HFFc6 (cell line): ENCODE measurements at regions not wholly inside any gene's neighbourhood (a gene's known extent, or its start where the extent isn't known, plus 50 kb on each side); places are given as distances from the start of the nearest gene placed in this dataset.
A peak's percentile ranks its signal among the peaks of the same experiment; 100 is the strongest.

Source experiments
- DNase-seq: peaks from one replicate; pipeline ENCODE4 v3.0.0-alpha.2; 2018
- H3K27ac Mint-ChIP-seq: 2 replicates; pipeline ENCODE4 v1.8.0; 2020; ENCODE audit warnings: mild to moderate bottlenecking, mixed read lengths
- H3K27me3 Mint-ChIP-seq: 2 replicates; pipeline ENCODE4 v1.8.0; 2021; ENCODE audit warnings: mild to moderate bottlenecking, moderate library complexity, mixed read lengths; ENCODE audit not compliant: insufficient read depth
- H3K36me3 Mint-ChIP-seq: 2 replicates; pipeline ENCODE4 v1.8.0; 2021; ENCODE audit warnings: low read depth, mixed read lengths
- H3K4me1 Mint-ChIP-seq: 2 replicates; pipeline ENCODE4 v1.8.0; 2020; ENCODE audit warnings: low read depth, mixed read lengths
- H3K4me3 Mint-ChIP-seq: 2 replicates; pipeline ENCODE4 v1.8.0; 2020; ENCODE audit warnings: mild to moderate bottlenecking, moderate library complexity, mixed read lengths
- H3K9me3 Mint-ChIP-seq: 2 replicates; pipeline ENCODE4 v1.8.0; 2020; ENCODE audit warnings: mild to moderate bottlenecking, mixed read lengths
- CTCF ChIP-seq: fragments of 200-600 bp; sonication (generic); IDR thresholded peaks from 2 replicates; pipeline ENCODE4 v1.5.0; 2021; ENCODE audit warnings: antibody characterized with exemption, mild to moderate bottlenecking

GRCh38 chr2:238521870-238522269, 95.1 kb downstream of the ASB1 start:
- Mint-ChIP-seq H3K4me3 (no peak overlapping the region), H3K9me3 (peaks cover 8% of the 10 kb centered on the region), H3K36me3 (peaks cover 6% of the 10 kb centered on the region; the same call in 1 of the 2 replicates), H3K27me3 (peaks cover 25% of the 10 kb centered on the region), H3K4me1 (peaks cover 21% of the 10 kb centered on the region), H3K27ac (no peak overlapping the region)
- DNase-seq: no peak
- no peak for TF ChIP-seq CTCF

GRCh38 chr2:238523158-238524110, 96.7 kb downstream of the ASB1 start:
- Mint-ChIP-seq H3K9me3 (no peaks in the 10 kb centered on the region), H3K27ac (no peak overlapping the region), H3K4me3 (no peak overlapping the region), H3K27me3 (peaks cover 22% of the 10 kb centered on the region), H3K4me1 (peaks cover 26% of the 10 kb centered on the region), H3K36me3 (no peaks in the 10 kb centered on the region)
- peak; percentile 64; the same call in 1 of the 2 replicates for TF ChIP-seq CTCF
- peak; percentile 26 for DNase-seq

- Mint-ChIP-seq H3K27ac (no peak overlapping the region), H3K27me3 (peaks cover 22% of the 10 kb centered on the region), H3K4me1 (peaks cover 27% of the 10 kb centered on the region), H3K36me3 (no peaks in the 10 kb centered on the region), H3K9me3 (no peaks in the 10 kb centered on the region), H3K4me3 (no peak overlapping the region)
- TF ChIP-seq CTCF: no peak
- DNase-seq: no peak
Measured at GRCh38 chr2:238524426-238524983, 97.8 kb downstream of the ASB1 start.

GRCh38 chr2:238525990-238526389, 99.3 kb downstream of the ASB1 start:
- DNase-seq: no peak
- TF ChIP-seq CTCF: no peak
- no peak overlapping the region for H3K4me3 Mint-ChIP-seq

GRCh38 chr2:238527565-238527964, 100.8 kb downstream of the ASB1 start:
- DNase-seq: peak; percentile 65
- no peak for TF ChIP-seq CTCF
- Mint-ChIP-seq H3K27ac (no peak overlapping the region; the same call in 1 of the 2 replicates), H3K4me3 (no peak overlapping the region), H3K9me3 (peaks cover 29% of the 10 kb centered on the region), H3K27me3 (peaks cover 30% of the 10 kb centered on the region), H3K4me1 (peaks cover 33% of the 10 kb centered on the region), H3K36me3 (peaks cover 20% of the 10 kb centered on the region)

More at GRCh38 chr2:238525990-238526389, 99.3 kb downstream of the ASB1 start:
- peaks cover 7% of the 10 kb centered on the region for H3K36me3 Mint-ChIP-seq
- peaks cover 26% of the 10 kb centered on the region for H3K27me3 Mint-ChIP-seq
- peaks cover 13% of the 10 kb centered on the region for H3K9me3 Mint-ChIP-seq
- no peak overlapping the region for H3K27ac Mint-ChIP-seq
- H3K4me1 Mint-ChIP-seq: peaks cover 33% of the 10 kb centered on the region
